Neuronal stem cell (in vitro differentiated cells): ENCODE measurements at regions not wholly inside any gene's neighbourhood (a gene's known extent, or its start where the extent isn't known, plus 50 kb on each side); places are given as distances from the start of the nearest gene placed in this dataset.
"Not testable (repeated sequence)": the region's sequence is repeated elsewhere in the genome, so short reads cannot be mapped to it uniquely, and the experiment has no call there.

Source experiments
- DNase-seq: peaks from one replicate; pipeline ENCODE4 v3.0.0-alpha.2; 2013; ENCODE audit warnings: low spot score
- H2AFZ ChIP-seq: one replicate; pipeline ENCODE4 v1.6.1; 2013; ENCODE audit warnings: mild to moderate bottlenecking, low read length, inconsistent platforms
- H2AK5ac ChIP-seq: 2 replicates; pipeline ENCODE4 v1.6.1; 2013; ENCODE audit warnings: low read depth, mild to moderate bottlenecking, inconsistent platforms, low read length, moderate library complexity, mixed read lengths
- H2BK120ac ChIP-seq: 2 replicates; pipeline ENCODE4 v1.6.1; 2013; ENCODE audit warnings: low read depth, mild to moderate bottlenecking, inconsistent platforms, low read length, moderate library complexity, mixed read lengths
- H2BK12ac ChIP-seq: one replicate; pipeline ENCODE4 v1.6.1; 2013; ENCODE audit warnings: low read length, inconsistent platforms
- H2BK15ac ChIP-seq: 2 replicates; pipeline ENCODE4 v1.6.1; 2013; ENCODE audit warnings: mild to moderate bottlenecking, low read length, inconsistent platforms, mixed read lengths
- H2BK5ac ChIP-seq: one replicate; pipeline ENCODE4 v1.6.1; 2013; ENCODE audit warnings: inconsistent platforms, mild to moderate bottlenecking, low read length, moderate library complexity
- H3K14ac ChIP-seq: one replicate; pipeline ENCODE4 v1.6.1; 2013; ENCODE audit warnings: low read length, inconsistent platforms
- H3K18ac ChIP-seq: 2 replicates; pipeline ENCODE4 v1.6.1; 2013; ENCODE audit warnings: low read length, inconsistent platforms
- H3K23ac ChIP-seq: 2 replicates; pipeline ENCODE4 v1.6.1; 2013; ENCODE audit warnings: low read depth, mild to moderate bottlenecking, mixed read lengths, low read length, inconsistent platforms; ENCODE audit not compliant: poor library complexity
- H3K27ac ChIP-seq: replicated peaks from 3 replicates; pipeline ENCODE4 v1.5.1; 2013; ENCODE audit warnings: low read length, inconsistent platforms
- H3K27me3 ChIP-seq, 3 experiments: 2 replicates each; pipeline ENCODE4 v1.6.1; 2013; ENCODE audit warnings: low read length in 3 of 3, mild to moderate bottlenecking in 2 of 3, inconsistent platforms in 1 of 3, low read depth in 1 of 3, mixed read lengths in 1 of 3, moderate library complexity in 1 of 3; ENCODE audit not compliant: control insufficient read depth in 3 of 3, insufficient read depth in 3 of 3
- H3K36me3 ChIP-seq, 2 donors: replicated peaks in 1 of 2; 2 replicates each; pipeline ENCODE4 v1.6.1; 2013; ENCODE audit warnings: low read length in 2 of 2; ENCODE audit not compliant: control insufficient read depth in 2 of 2, insufficient read depth in 2 of 2
- H3K4ac ChIP-seq: 2 replicates; pipeline ENCODE4 v1.6.1; 2013; ENCODE audit warnings: inconsistent platforms, mild to moderate bottlenecking, low read length, moderate library complexity
- H3K4me1 ChIP-seq, 2 donors: 1 replicate in 1 of 2; 2 replicates in 1 of 2; pipeline ENCODE4 v1.6.1; 2013; ENCODE audit warnings: low read length in 2 of 2, low read depth in 1 of 2; ENCODE audit not compliant: control insufficient read depth in 2 of 2, insufficient read depth in 1 of 2
- H3K4me2 ChIP-seq: one replicate; pipeline ENCODE4 v1.6.1; 2013; ENCODE audit warnings: mild to moderate bottlenecking, low read length, inconsistent platforms; ENCODE audit not compliant: insufficient read depth, poor library complexity, severe bottlenecking
- H3K4me3 ChIP-seq, 2 donors: 2 replicates each; pipeline ENCODE4 v1.5.1; 2013; ENCODE audit warnings: low read length in 2 of 2, mild to moderate bottlenecking in 2 of 2, inconsistent platforms in 1 of 2, moderate library complexity in 1 of 2
- H3K79me1 ChIP-seq: one replicate; pipeline ENCODE4 v1.6.1; 2013; ENCODE audit warnings: low read depth, mild to moderate bottlenecking, inconsistent platforms, low read length, moderate library complexity
- H3K9ac ChIP-seq: one replicate; pipeline ENCODE4 v1.6.1; 2013; ENCODE audit warnings: mild to moderate bottlenecking, low read depth, low read length, inconsistent platforms; ENCODE audit not compliant: poor library complexity
- H3K9me3 ChIP-seq, 2 donors: replicated peaks in 1 of 2; 2 replicates each; pipeline versions ENCODE3 to v1.6.1; 2013; ENCODE audit warnings: low read length in 2 of 2, mild to moderate bottlenecking in 2 of 2, inconsistent platforms in 1 of 2, low read depth in 1 of 2, mixed read lengths in 1 of 2, moderate library complexity in 1 of 2; ENCODE audit not compliant: control insufficient read depth in 2 of 2, insufficient read depth in 1 of 2
- H4K8ac ChIP-seq: one replicate; pipeline ENCODE4 v1.6.1; 2013; ENCODE audit warnings: low read depth, mild to moderate bottlenecking, inconsistent platforms, low read length, moderate library complexity
- H4K91ac ChIP-seq: one replicate; pipeline ENCODE4 v1.6.1; 2013; ENCODE audit warnings: low read length, low read depth, mild to moderate bottlenecking, inconsistent platforms; ENCODE audit not compliant: poor library complexity
- WGBS, 2 donors: extraction: QIAGEN DNeasy Blood & Tissue Kit; methylation state at CpG; one replicate each; pipeline ENCODE4 v1.1.7; 2013; ENCODE audit warnings: missing lambda C conversion rate in 2 of 2, mixed read lengths in 1 of 2; ENCODE audit not compliant: insufficient read length in 2 of 2, insufficient replicate concordance in 1 of 2; ENCODE audit errors: extremely low coverage in 2 of 2; 5-methylcytosine and 5-hydroxymethylcytosine counted together

- Histone ChIP-seq H2BK5ac (no peak overlapping the region), H3K4ac (no peak overlapping the region), H2BK120ac (no peak overlapping the region), H4K8ac (no peak overlapping the region), H2AFZ (no peak overlapping the region), H3K4me2 (no peak overlapping the region), H3K4me1 (peaks cover 0 to 2% of the 10 kb centered on the region in 2 donors), H3K14ac (no peak overlapping the region), H3K9ac (no peak overlapping the region), H3K9me3 (peaks cover 2 to 5% of the 10 kb centered on the region in 2 donors), H2BK15ac (no peak overlapping the region), H4K91ac (no peak overlapping the region), H3K18ac (no peak overlapping the region), H2BK12ac (no peak overlapping the region), H3K27ac (no peak overlapping the region), H2AK5ac (no peak overlapping the region), H3K27me3 (peaks cover 0 to 4% (median 2%) of the 10 kb centered on the region in 3 experiments), H3K79me1 (no peaks in the 10 kb centered on the region), H3K4me3 (no peak overlapping the region), H3K23ac (no peak overlapping the region), H3K36me3 (no peaks in the 10 kb centered on the region)
- no peak for DNase-seq
Measured at GRCh38 chr21:32925098-32925497, 100.6 kb upstream of the OLIG2 start.

- H3K23ac ChIP-seq = no peak overlapping the region
- no peak overlapping the region for H2AK5ac ChIP-seq
- no peak overlapping the region for H3K9ac ChIP-seq
- peaks cover 0 to 5% of the 10 kb centered on the region in 2 donors for H3K9me3 ChIP-seq
- no peak overlapping the region for H2BK15ac ChIP-seq
- no peak overlapping the region for H2BK12ac ChIP-seq
- no peak overlapping the region for H3K14ac ChIP-seq
- H4K8ac ChIP-seq = no peak overlapping the region
- H3K27me3 ChIP-seq = peaks cover 0 to 4% (median 0%) of the 10 kb centered on the region in 3 experiments
- no peaks in the 10 kb centered on the region for H3K36me3 ChIP-seq
- H2BK120ac ChIP-seq = no peak overlapping the region
- H3K4ac ChIP-seq = no peak overlapping the region
- no peak for DNase-seq
- no peaks in the 10 kb centered on the region for H3K79me1 ChIP-seq
- H3K4me3 ChIP-seq = no peak overlapping the region
- no CpG with 5 or more reads among the region's 2 CpGs for WGBS, 2 donors
- no peak overlapping the region for H4K91ac ChIP-seq
- H2AFZ ChIP-seq = no peak overlapping the region
- H3K18ac ChIP-seq = no peak overlapping the region
- peaks cover 0 to 11% of the 10 kb centered on the region in 2 donors for H3K4me1 ChIP-seq
- no peak overlapping the region for H2BK5ac ChIP-seq
- H3K27ac ChIP-seq = no peak overlapping the region
- H3K4me2 ChIP-seq = no peak overlapping the region
Measured at GRCh38 chr21:32929633-32930038, 96.1 kb upstream of the OLIG2 start.

DNA sequence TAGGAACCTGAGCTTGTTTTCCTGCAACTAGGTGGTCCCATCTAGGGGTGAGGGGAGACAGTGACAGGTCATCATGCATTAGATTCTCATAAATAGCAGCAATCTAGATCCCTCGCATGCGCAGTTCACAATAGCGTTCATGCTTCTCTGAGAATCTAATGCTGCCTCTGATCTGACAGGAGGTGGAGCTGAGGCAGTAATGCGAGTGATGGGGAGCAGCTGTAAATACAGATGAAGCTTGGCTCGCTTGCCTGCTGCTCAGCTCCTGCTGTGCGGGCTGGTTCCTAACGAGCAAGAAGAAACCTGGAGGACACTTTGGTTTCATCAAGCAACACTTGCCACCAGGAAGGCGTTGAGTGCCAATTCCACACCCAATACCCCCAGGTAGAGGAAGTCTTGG lies 95.1 kb upstream of the OLIG2 start:
- Histone ChIP-seq H3K36me3 (no peaks in the 10 kb centered on the region), H3K14ac (no peak overlapping the region), H3K9ac (no peak overlapping the region), H3K4me2 (no peak overlapping the region), H4K91ac (no peak overlapping the region), H3K4me3 (no peak overlapping the region), H2AK5ac (peak overlapping the region; percentile 68), H3K27me3 (peaks cover 0 to 4% (median 0%) of the 10 kb centered on the region in 3 experiments), H2BK120ac (no peak overlapping the region), H2BK5ac (no peak overlapping the region), H2BK15ac (peak overlapping the region; percentile 38), H3K18ac (peak overlapping the region; percentile 19), H3K23ac (no peak overlapping the region), H2AFZ (no peak overlapping the region), H2BK12ac (peak overlapping the region; percentile 36), H3K4me1 (peaks cover 0 to 11% of the 10 kb centered on the region in 2 donors), H3K27ac (no peak overlapping the region), H4K8ac (no peak overlapping the region), H3K79me1 (no peaks in the 10 kb centered on the region), H3K4ac (no peak overlapping the region), H3K9me3 (no peaks in the 10 kb centered on the region)
- WGBS, 2 donors = no CpG with 5 or more reads among the region's 8 CpGs
- no peak for DNase-seq

GRCh38 chr21:32934068-32934467 lies 91.7 kb upstream of the OLIG2 start:
- not testable (repeated sequence) for H3K27me3 ChIP-seq, DNase-seq, H3K23ac ChIP-seq, H3K4me3 ChIP-seq, H3K4me2 ChIP-seq, H2BK5ac ChIP-seq, H3K9me3 ChIP-seq, H3K36me3 ChIP-seq, H3K18ac ChIP-seq, H4K8ac ChIP-seq, H3K79me1 ChIP-seq, H3K9ac ChIP-seq, H3K27ac ChIP-seq, H2BK15ac ChIP-seq, H3K4ac ChIP-seq, H2AK5ac ChIP-seq, H2BK12ac ChIP-seq, H4K91ac ChIP-seq, H2AFZ ChIP-seq, H2BK120ac ChIP-seq, H3K14ac ChIP-seq
- peaks cover 0 to 11% of the 10 kb centered on the region in 2 donors for H3K4me1 ChIP-seq
- WGBS, 2 donors = no CpG with 5 or more reads among the region's 14 CpGs
